22Rv1 (cell line): ENCODE measurements at regions not wholly inside any gene's neighbourhood (a gene's known extent, or its start where the extent isn't known, plus 50 kb on each side); places are given as distances from the start of the nearest gene placed in this dataset.
"Not testable (repeated sequence)": the region's sequence is repeated elsewhere in the genome, so short reads cannot be mapped to it uniquely, and the experiment has no call there.

ENCODE experiments used
- H3K27ac ChIP-seq: fragments of 450-650 bp; 2 replicates; pipeline ENCODE4 v1.5.1; 2017
- ZFX ChIP-seq: fragments of 450-650 bp; IDR thresholded peaks from 2 replicates; pipeline ENCODE4 v1.6.1; 2017; ENCODE audit warnings: antibody characterized with exemption, borderline replicate concordance
- TF ChIP-seq, protein P1 (sequence below): fragments of 450-650 bp; IDR thresholded peaks from 2 replicates; pipeline ENCODE4 v1.5.1; 2017; ENCODE audit warnings: mild to moderate bottlenecking

DNA sequence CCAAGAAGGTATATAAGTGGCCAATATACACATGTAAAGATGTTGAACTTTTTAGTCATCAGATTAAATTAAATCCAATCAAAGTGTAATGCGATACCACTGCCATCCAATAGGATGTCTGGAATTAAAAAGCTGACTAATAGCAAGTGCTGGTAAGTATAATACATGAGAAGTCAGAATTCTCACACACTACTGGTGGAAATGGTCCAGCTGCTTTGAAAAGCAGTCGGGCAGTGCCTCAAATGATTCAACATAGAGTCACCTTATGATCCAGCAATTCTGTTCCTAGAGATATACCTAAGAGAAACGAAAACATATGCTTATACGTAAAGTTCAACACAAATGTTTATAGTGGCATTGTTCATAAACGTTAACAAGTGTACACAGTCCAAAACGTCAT, 124.1 kb upstream of the MYT1L start:
- TF ChIP-seq ZFX, result no peak
- TF ChIP-seq, protein P1, sequence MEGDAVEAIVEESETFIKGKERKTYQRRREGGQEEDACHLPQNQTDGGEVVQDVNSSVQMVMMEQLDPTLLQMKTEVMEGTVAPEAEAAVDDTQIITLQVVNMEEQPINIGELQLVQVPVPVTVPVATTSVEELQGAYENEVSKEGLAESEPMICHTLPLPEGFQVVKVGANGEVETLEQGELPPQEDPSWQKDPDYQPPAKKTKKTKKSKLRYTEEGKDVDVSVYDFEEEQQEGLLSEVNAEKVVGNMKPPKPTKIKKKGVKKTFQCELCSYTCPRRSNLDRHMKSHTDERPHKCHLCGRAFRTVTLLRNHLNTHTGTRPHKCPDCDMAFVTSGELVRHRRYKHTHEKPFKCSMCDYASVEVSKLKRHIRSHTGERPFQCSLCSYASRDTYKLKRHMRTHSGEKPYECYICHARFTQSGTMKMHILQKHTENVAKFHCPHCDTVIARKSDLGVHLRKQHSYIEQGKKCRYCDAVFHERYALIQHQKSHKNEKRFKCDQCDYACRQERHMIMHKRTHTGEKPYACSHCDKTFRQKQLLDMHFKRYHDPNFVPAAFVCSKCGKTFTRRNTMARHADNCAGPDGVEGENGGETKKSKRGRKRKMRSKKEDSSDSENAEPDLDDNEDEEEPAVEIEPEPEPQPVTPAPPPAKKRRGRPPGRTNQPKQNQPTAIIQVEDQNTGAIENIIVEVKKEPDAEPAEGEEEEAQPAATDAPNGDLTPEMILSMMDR, result no peak
- H3K27ac ChIP-seq, result no peak overlapping the region

DNA sequence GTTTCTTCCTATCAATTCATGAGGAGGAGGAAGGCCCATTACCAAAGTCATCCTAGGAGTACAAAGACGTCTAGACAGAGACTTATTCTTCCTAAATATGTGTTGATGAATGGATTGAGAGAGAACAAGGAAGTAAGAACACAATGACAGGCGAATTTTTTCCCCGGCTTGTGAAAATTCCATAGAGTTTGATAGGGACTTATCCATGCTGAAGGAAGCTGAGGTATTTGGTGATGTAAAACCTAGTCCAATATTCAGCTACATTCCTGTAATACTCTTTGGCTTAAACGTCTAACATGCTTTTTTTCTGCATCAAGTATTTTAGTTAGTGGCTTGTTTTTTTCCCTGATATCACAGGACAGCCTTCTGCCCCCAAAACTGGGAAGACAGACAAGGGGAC, 121.9 kb upstream of the MYT1L start:
- TF ChIP-seq, protein P1, result no peak
- TF ChIP-seq ZFX, result no peak
- no peak overlapping the region for H3K27ac ChIP-seq

DNA sequence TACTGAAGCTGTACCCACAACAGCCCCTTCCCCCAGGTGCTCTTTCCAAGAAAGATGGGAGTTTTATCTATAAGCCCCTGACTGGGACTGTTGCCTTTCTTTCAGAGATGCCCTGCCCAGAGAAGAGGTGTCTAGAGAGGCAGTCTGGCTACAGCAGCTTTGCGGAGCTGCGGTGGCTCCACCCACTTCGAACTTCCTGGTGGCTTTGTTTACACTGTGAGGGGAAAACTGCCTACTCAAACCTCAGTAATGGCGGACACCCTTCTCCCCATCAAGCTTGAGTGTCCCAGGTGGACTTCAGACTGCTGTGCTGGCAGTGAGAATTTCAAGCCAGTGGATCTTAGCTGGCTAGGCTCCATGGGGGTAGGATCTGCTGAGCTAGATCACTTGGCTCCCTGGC, 120.2 kb upstream of the MYT1L start:
- H3K27ac ChIP-seq, result not testable (repeated sequence)

DNA sequence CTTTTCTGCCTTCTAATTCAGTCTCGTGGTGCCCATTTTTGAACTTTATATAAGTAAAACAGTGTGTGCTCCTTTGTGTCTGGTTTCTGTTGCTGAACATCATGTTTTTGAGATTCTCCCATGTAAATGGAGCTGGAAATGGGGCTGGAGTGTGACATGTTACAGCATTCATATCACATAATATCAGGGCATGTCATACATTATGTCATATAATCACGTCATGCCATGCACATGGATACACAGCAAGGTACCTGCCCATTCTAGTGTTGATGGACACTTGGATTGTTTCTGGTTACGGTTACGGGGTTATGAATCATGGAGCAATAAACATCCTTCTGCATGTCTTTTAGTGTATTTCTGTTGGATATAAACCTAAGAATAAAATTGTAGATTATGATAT, 117.1 kb upstream of the MYT1L start:
- no peak overlapping the region for H3K27ac ChIP-seq
- TF ChIP-seq, protein P1, result no peak
- TF ChIP-seq ZFX, result no peak

DNA sequence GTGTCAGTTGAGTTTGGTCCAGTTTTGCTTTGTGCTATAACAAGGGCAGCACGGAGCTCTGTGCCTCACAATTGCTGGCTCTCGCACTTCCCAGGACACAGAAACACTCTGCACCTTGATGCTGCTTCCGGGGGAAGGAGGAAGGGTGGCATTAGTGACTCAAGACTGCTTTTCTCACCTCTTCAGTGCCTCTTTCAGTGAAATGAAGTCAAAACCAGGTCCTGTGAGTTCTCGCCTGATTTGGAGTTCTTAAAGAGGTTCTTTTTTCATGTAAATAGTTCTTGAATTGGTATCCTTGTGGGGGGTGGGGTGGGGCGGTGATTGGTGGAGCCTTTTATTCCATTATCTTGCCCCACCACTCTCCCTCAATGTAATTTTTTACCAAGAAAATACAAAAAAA, 91.5 kb upstream of the MYT1L start:
- no peak overlapping the region for H3K27ac ChIP-seq
- TF ChIP-seq, protein P1, result no peak
- TF ChIP-seq ZFX, result no peak

DNA sequence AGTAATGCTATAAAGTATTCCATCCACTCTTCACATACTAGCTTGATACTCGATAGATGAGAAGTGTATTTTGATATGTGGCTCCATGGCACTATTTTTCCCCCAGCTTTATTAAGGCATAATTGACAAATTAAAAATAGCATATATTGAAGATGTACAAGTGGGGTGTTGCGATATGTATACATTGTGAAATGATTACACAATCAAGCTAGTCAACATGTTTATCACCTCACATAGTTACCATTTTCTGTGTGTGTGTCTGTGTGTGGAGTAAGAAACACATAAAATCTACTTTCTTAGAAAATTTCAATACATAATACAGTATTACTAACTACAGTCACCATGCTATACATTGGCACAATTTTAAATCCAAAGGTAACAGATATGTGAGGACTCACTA, 82.5 kb upstream of the MYT1L start:
- TF ChIP-seq, protein P1, result no peak
- TF ChIP-seq ZFX, result no peak
- H3K27ac ChIP-seq, result no peak overlapping the region

DNA sequence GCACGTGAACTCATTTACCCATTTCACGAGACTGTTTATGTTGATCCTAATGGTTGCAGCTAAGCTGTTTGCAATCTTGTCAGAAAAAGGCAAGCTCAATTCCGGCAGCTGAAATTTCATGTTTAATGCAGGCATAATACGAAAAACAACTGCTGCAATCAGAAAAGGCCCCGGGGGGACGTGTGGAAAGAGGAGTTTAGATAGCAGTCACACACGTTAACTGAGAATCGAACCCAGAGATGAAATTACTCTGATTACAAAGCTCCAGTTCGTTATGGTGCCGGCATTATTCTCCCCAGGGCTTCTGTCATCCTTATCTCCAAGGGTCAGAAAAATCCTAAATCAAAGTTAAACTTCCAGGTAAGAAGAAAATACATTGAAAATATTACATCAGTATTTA, 79.9 kb upstream of the MYT1L start:
- TF ChIP-seq, protein P1, result no peak
- no peak for TF ChIP-seq ZFX

DNA sequence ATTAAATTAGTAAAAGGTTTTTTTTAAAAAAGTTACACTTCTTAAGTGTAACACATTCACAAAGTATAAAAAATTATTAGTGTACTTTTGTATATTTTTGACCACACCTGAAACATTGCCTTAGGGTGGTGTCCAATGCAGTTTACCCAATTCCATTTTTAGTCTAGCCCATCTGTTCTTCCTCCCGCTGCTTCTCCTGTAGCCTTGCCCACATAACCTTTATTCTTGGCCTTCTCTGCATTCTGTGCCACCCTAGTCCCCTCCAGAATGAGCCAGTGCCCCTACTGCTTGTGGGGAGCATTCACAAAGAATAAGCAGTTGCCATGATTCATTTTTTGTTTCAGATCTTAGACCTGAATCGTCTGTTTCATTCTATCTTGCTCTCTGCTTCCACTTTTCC, 78.4 kb upstream of the MYT1L start:
- H3K27ac ChIP-seq, result no peak overlapping the region
- no peak for TF ChIP-seq ZFX
- TF ChIP-seq, protein P1, result no peak

More for the DNA sequence above, 79.9 kb upstream of the MYT1L start:
- no peak overlapping the region for H3K27ac ChIP-seq
